Fibroblast of skin of right biceps (primary cell): ENCODE measurements at regions not wholly inside any gene's neighbourhood (a gene's known extent, or its start where the extent isn't known, plus 50 kb on each side); places are given as distances from the start of the nearest gene placed in this dataset.
"Not testable (repeated sequence)": the region's sequence is repeated elsewhere in the genome, so short reads cannot be mapped to it uniquely, and the experiment has no call there.

Experiments used
- DNase-seq: peaks from one replicate; pipeline ENCODE4 v3.0.0-alpha.2; 2013

DNA sequence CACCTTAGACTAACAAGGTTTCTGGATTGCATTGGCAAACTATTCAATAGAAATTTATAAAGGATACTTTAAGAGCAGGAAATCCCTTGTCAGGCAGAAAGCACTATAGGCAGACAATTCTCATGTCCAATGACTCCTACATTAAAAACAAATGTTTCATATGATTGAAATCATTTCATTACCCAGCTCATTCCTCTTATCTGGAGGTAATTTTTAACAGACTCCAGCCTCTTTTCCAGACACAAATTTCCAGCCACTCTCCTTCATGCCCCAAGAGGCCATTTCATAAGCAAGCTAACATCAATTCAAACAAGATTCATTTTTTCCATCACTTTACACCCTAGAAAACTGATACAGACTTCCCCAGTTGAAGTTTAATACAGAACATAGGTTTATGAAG is 495.1 kb upstream of the FRG1 start:
- DNase-seq = no peak

DNA sequence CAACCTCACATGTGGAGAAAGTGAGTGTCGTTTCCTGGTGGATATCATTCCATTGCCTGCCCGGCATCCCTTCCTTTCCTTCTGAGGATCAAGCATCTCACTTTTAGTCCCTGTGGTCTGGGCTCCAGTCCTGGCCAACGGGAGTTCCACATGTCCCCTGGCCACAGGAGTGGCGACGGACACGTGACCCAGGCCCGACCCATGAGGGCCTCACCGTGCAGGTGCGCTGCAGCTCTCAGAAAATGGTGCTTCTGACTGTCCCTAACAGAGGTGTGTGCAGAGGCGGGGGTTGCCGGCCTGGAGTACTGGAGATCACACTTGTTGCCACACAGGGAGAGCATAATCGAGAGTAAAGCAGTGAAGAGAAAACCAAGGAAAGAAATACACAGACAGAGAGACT is 476.9 kb upstream of the FRG1 start:
- DNase-seq = no peak

DNA sequence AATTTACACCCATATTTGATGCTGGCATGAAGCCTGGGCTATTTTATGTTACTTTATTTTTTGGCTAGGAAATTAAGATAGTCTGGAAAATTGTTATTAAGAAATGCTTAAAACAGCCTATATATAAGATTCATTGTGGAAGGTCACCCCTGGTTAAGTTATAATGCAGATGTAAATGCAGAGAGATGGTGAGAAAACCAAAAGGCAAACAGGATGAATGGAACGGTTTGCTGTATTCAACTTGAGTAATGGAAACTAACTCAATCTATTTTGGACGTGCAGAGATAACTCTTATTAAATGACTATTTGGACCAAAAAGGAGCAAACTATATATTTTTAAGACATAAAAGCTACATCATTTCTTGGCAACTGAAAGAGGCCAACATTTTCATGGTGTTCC is 446.3 kb upstream of the FRG1 start:
- DNase-seq = no peak

DNA sequence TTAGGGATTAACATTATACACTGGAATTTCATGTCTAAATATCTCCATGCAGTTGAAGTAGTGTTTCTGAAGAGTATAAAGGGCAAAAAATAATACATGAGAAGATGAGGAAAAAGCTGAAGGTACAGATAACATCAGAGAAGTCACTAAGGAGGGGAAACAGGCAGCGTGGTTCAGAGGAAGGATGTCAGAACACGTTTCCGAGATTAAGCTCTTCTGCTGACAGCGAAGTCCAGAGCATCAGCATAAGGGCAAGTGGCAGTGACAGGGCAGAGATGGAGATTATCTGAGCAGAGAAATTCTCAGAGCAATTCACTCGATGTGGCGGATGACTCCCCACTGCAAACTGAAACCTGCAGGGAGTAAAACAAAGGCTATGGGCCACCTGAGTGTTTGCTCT is 443.2 kb upstream of the FRG1 start:
- no peak for DNase-seq

DNA sequence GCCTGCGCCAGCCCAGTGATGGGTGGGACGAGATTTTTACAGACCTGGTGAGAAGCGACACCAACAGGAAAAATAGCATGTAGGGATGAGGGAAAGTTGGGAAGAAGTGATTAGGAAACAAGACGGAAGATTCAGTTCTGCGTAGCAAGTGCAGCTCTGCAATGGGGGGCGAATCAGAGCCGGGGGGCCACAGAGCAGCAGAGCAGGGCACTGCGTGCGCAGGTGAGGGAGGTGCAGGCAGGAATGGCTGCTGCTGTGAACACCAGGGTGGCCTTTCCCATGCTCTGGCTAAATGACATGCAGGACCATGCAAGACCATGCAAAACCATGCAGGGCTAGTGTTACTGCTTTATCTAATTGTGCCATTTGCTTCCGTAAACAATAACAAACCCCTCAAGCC is 442.7 kb upstream of the FRG1 start:
- DNase-seq = no peak

DNA sequence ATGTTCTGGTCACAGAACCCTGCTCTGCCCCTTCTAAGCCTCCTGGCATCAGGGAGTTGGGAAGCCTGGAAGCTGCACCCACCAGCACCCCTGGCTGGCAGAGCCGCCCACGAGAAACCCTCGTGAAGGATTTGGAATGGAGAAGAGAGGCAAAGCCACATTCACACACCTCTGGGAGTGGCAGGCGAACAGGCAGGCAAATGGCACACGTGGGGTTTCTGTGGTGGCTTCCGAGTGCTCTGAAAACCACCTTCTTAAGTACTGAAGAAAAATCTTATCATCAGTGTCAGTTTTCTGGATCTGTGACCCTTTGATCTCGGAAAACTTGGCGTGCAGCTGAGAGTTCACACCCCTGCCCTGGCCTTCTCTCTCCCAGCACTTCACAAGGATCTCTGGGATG is 442.2 kb upstream of the FRG1 start:
- no peak for DNase-seq

DNA sequence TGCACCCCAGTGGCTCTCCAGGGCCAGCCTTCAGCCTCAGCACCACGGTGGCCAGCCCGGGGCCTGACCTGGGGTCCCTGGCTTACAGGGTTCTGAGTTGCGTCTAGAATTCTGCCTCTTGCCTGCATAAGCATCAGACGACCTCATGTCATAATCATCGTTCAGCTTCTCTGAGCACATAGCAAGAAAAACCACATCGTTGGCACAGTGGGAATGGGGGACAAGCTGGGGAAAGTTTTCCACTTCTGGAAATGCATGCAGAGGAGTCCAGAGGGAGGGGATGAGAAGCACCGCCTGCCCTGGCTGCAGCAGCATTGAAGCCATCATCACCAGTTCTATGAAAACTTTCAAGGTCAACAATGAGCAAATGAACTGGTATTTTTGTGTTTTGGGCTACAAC is 441.0 kb upstream of the FRG1 start:
- no peak for DNase-seq

DNA sequence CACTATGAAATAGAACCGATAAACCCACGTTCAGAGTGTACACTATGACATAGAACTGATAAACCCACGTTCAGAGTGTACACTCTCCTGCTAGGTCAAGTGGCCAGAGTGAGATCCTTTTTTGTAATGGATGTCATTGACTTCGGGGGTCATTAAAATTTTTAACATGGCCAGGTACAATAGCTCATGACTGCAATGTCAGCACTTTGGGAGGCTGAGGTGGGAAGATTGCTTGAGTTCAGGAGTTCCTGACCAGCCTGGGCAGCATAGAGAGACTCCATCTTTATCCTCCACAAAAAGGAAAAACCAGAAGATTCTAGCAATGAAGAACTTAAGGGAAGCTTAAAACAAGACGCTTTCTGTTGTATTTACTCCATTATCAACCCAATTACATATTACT is 439.7 kb upstream of the FRG1 start:
- DNase-seq = no peak

DNA sequence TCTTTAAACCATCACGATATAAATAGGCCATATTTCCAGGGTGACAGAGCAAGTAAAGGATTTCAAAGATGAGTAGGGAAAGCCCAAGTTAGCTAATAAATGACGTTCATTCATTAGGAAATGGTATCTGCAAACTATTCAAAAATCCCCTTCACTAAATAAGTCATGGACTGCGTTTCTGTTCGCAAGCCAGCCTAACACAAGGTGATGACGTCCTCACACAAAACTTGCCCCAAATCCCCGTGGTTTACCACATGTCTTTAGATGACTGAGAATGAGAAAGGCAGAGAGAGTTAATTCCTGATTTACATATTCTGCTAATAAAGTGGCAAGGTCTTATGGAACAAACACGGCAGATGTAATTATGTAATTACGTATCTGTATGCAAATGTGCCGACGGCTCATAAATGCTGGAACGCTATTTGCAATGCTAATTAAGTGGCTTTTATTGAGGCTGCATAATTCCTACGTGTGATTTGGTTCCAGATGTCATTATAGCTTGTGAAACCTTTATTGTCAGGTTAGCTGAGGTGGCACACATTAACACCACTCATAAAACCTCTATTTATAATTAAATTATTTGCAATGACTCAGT is 437.7 kb upstream of the FRG1 start:
- peak; percentile 10 for DNase-seq

DNA sequence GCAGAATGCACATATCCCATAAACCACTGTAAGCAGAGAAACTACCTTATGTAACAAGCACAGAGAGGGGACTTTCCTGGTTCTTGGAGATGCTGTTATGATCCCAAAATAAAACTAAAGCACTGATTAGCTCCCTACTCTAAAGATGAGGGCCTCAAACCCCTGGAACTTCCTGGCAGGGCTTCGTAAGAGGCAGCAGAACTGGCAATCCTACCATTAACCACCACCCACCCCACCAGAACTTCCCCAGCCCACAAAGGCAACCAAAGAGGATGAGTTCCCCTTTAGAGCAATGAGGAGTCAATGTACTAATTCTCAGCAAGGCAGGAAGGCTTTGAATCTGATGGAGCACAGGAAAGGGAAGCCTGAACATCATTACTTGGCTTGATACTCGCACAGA is 436.5 kb upstream of the FRG1 start:
- DNase-seq = no peak

DNA sequence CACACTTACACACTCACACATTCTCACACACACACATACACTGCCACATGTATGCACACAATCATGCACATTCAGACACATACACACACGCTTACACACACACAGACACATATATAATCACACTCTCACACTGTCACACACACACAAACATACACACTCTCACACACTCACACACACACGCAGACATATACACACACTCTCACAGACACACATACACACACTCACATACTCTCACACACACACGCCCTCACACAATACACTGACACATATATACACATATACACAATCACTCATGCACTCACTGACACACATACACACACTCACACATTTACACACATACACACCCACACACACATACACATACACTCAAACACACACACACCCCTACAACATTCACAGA is 435.3 kb upstream of the FRG1 start:
- no peak for DNase-seq

DNA sequence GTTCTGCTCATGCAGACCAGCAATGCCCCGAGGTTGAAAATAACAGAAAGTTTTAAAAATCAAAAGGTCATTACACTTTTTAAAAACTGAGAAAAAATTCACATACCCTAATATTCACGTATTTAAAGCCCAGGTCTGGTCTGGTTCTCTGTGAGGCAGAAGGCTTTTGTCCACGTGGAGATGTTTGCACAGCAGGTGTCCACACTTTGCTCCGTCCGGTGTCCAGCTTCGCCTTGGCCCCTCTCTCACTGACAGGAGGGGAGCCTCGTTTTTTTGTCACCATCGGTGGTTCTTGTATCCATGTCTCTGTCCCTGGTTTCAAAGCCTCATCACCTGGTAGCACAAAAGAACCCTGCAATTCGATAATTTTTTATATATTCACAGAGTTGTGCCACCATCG is 434.6 kb upstream of the FRG1 start:
- no peak for DNase-seq

DNA sequence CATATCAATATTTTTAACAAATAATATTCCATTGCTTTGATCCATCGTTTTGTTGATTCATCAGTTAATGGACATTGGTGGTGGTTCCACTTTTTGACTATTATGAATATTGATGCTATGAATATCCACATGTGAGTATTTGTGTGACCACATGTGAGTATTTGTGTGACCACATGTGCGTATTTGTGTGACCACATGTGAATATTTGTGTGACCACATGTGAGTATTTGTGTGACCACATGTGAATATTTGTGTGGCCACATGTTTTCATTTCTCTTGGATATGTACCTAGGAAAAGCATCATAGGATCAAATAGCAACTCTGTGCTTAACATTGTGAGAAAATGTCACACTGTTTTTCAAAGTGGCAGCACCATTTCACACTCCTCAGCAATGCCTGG is 433.6 kb upstream of the FRG1 start:
- peak; percentile 13 for DNase-seq

DNA sequence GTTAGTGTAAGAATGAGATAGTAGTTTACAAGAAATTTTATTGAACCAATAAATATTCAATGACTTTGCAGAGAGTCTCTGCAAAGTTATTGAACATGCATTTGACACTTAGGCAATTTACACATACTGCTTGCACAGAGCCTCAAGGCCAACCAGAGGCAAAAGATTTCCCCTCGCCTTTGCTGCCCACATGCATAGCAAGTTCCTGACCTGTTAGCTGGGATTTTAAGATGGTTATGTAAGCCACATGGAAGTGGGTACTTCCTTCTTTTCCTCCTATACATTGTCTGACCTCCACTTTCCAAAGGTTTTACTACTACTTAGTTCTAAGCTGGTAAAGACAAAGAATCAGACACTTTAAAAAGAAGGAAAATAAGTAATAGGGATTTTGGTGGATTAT is 430.1 kb upstream of the FRG1 start:
- DNase-seq = no peak

DNA sequence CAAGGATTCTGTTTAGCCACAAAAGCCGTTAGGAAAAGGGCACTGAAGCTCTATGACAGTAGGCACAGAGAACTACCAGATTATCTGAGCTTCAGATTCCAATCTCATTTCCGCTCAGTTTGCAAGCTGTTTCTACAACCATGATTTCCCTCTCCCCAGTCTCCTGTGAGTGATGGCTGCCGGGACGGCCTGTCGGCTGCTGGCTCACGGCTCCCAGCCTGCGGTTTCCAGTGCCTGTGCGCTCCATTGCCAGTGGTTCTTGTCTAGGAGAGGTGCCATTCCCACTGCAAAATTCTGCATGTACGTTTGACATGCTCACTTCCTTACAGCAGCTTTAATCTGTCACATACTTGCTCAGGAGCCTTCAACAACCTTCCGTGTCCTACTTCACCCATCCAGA is 429.1 kb upstream of the FRG1 start:
- DNase-seq = no peak

DNA sequence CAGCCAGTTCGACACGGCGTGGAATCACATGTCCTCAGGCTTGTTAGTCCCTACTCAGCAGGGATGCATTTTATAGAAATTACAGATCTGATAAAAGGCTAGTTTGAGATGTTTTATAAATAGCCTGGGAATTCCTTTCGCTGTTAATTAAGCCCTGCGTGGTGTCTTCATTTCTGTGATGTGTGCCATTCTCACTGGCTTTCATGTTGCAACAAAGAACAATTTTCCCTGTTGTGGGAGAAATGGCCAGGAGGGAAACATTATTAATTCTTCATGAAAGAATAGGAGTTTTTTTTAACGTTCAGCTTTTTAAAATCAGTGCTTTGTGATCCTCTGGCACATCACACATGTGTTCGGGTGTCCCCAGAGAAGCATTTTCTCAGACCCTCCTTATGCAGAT is 427.3 kb upstream of the FRG1 start:
- DNase-seq = no peak

DNA sequence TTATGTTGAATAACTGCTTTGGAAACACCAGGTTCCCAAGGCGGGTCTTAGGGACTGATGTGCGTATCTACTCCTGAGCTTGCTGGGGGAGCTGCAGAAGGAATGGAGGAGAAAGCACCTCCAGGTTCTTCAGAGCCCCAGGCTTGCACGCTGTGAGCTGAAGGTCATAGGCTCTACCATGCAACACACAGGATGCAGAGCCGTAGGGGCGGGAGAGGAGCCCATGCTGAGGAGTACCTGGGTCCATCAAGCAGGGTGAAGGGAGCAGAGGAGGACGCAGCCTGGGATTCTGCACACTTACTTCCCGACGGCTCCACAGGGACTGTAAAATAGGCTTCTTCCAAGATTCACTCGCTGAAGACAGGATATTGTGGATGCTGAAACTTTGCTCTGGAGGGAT is 426.5 kb upstream of the FRG1 start:
- no peak for DNase-seq

DNA sequence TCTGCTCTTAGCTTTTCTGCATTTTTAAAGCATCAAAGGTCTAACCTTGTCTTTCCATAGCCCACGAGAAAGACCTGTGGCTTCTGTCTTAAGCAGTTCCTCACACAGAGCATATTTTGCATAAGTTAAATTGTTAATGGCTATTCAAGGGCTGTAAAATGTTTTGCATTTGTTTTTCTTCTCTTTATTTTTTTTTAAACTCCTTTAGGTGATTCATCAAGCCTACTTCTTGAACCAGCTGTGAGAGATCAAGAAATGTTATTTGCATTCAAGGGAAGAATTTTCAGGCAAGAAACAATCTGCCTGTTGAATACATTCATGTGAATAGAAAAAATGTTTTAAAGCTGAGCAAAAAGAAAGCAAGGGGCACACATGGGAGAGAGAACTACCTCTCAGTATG is 423.8 kb upstream of the FRG1 start:
- DNase-seq = no peak

DNA sequence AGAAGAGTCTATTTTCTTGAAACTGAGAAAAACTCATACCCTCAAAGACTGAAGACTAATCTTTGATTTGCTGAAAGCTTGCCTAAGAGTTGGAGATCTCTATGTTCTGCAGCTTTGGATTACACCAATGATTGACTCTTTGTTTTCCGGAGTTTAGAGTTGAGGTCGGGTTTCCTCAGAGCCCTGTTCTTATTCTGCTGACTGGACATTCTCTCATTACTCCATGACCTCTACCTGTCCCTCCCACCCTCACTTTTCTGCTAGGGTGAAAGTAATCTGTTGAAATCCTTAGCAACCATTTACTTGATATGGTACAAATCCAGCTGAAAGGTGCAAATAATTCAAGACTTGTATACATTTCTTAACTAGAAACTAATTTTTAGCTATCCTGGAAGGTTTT is 421.5 kb upstream of the FRG1 start:
- no peak for DNase-seq

DNA sequence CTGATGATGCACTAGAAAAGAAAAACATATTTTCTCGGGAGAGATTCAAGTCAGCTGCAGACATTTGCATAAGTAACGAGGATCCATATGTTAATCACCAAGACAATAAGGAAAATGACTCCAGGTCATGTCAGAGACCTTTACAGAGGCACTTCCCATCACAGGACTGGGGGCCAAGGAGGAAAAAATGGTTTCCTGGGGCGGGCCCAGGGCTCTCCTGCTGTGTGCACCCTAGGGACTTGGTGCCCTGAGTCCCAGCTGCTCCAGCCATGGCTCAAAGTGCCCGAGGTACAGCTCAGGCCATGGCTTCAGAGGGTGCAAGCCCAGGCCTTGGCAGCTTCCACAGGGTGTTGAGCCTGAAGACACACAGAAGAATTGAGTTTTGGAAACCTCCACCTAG is 415.4 kb upstream of the FRG1 start:
- DNase-seq = no peak

DNA sequence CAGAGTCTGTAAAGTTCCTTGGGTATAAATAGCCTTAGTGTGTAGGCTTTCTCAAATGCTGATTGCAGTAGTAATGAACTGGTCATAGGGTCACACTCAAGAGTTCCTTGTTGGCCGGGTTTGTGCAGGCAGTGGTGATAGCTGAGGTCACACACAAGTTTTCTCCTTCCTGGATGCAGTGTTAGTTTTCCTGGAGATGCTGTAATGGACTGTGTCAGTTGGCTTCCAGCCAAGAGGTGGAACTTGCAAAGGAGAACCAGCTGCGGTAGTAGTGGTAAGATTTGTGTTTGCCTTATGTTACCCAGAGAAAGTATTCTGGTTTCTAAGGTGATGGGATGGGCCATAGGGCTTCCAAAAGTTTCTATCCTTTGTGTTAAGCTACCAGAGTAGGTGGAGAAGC is 409.8 kb upstream of the FRG1 start:
- no peak for DNase-seq

DNA sequence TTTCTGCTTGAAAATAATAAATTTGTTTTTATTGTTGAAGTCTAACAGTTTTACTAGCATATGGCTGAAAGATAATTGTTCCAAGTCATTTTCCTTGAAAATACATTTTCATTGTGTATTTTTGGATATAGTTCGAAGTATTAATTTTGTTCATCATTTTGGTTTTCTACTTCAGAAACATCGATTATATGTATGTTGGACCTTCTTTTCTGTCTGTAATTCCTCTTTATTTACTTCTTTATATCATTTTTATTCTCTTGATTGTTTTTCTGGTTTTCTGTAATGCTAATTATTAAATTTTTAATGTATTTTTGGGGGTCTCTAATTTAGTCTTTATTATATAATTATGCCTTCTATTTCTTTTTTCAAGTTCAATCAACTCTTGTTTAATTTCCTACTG is 407.1 kb upstream of the FRG1 start:
- no peak for DNase-seq

DNA sequence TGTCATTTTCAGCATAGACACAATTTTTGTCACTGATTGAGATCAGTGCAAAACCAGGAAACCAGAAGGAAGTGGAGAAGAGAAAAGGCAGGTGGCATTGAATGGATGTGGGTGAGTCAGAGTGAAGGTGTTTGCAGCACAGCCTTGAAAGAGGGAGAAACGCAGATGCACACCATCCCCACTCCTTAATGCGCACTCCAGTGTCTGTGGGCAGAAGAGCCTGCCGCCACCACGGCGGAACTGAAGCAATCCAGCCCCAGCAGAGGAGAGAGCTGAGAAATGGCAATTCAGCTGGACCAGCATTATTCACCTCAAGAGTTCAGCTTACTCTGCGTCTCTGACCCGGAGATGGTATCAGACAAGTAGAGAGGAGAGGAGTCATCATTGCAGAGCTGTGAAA is 393.1 kb upstream of the FRG1 start:
- DNase-seq = no peak

DNA sequence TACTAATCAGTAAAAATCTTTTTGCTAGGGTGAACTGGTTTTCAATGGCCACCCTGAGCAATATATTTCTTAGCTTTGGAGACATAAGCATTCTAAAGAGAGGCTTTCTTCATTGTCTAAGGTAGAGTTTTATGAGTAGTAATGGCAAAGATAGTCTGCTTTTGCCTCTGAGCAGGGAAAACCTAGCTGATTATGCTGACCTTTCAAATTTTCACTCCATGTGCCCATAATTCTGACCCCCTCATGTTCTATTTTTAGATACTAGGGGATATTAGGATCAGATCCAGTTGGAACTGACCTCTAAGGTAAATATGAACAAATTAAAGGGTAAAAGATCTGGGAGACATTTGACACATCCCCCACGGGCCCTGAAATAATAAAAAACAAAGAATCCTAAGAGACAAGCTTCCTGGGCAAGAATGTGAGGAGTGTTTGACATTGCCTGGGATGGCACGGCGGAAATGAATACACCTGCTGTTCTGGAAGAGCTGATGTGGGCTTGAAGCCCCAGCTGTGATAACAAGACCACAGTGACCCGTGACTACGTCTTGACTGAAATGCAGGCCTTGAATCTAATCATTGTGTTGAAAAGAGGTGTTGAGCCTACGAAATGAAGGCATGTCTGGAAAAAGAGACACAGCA is 392.1 kb upstream of the FRG1 start:
- no peak for DNase-seq

DNA sequence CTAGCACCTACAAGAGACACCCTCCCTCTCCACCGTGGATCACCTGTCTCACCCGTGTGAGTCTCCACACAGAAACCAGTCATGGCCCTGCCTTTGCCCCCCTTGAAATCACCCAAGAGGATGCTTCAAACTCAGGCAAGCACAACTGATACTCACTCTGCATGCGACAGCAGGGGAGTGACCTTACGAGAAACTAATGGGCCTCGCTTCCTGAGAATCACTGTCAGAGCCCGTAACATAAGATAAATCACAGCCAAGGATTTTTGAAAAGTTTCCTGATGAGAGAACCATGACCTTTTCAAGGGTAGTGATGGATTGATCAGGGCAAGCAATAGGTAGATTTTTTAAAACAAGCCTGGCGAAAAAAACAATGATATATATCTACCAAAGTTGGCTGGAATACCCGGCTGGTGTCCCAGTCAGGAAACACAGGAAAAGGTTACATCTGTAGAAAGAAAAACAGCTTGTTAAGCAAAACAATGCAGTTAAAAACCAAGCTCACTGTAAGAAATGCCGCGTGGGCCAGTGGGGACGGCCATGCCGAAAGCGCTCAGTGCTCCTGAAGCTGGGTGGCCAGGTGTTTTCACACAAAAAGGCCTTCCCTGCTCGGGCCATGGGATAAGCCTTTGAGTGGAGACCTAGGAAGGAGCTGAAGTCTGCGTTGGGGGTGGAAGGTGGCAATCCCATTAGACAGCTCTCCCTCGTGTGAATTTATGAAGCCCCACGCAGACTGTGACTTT is 388.6 kb upstream of the FRG1 start:
- DNase-seq = not testable (repeated sequence)
